Muscle layer of duodenum (tissue), 2 donors: ENCODE measurements at regions not wholly inside any gene's neighbourhood (a gene's known extent, or its start where the extent isn't known, plus 50 kb on each side); places are given as distances from the start of the nearest gene placed in this dataset.

ENCODE experiments used
- H3K27ac ChIP-seq: one replicate; pipeline ENCODE4 v1.7.0; 2013; ENCODE audit warnings: mild to moderate bottlenecking, low read length
- H3K27me3 ChIP-seq: one replicate; pipeline ENCODE4 v1.7.0; 2013; ENCODE audit warnings: low read depth, mild to moderate bottlenecking, control low read depth, low read length
- H3K36me3 ChIP-seq, 2 donors: one replicate each; pipeline ENCODE4 v1.7.0; 2013; ENCODE audit warnings: low read length in 2 of 2, control low read depth in 1 of 2, mild to moderate bottlenecking in 1 of 2; ENCODE audit not compliant: insufficient read depth in 2 of 2, control insufficient read depth in 1 of 2
- H3K4me1 ChIP-seq, 2 donors: one replicate each; pipeline ENCODE4 v1.7.0; 2013; ENCODE audit warnings: low read length in 2 of 2, mild to moderate bottlenecking in 2 of 2, control low read depth in 1 of 2, moderate library complexity in 1 of 2; ENCODE audit not compliant: insufficient read depth in 2 of 2, control insufficient read depth in 1 of 2
- H3K4me3 ChIP-seq, 2 donors: one replicate each; pipeline ENCODE4 v1.7.0; 2013; ENCODE audit warnings: low read length in 2 of 2, low read depth in 1 of 2, mild to moderate bottlenecking in 1 of 2
- H3K9me3 ChIP-seq, 2 donors: one replicate each; pipeline ENCODE4 v1.7.0; 2013; ENCODE audit warnings: low read length in 2 of 2, control low read depth in 1 of 2, mild to moderate bottlenecking in 1 of 2; ENCODE audit not compliant: control insufficient read depth in 1 of 2
- donor health status: healthy.

GRCh38 chr13:44231786-44232516, 141.7 kb upstream of the SERP2 start:
- Histone ChIP-seq H3K27me3 (no peaks in the 10 kb centered on the region), H3K36me3 (no peaks in the 10 kb centered on the region), H3K27ac (no peak overlapping the region), H3K4me3 (no peak overlapping the region), H3K4me1 (peaks cover 0 to 7% of the 10 kb centered on the region in 2 donors), H3K9me3 (no peaks in the 10 kb centered on the region)

- Histone ChIP-seq H3K27ac (no peak overlapping the region), H3K36me3 (no peaks in the 10 kb centered on the region), H3K4me3 (no peak overlapping the region), H3K4me1 (peaks cover 0 to 12% of the 10 kb centered on the region in 2 donors), H3K9me3 (no peaks in the 10 kb centered on the region), H3K27me3 (no peaks in the 10 kb centered on the region)
These were observed 140.8 kb upstream of the SERP2 start for GRCh38 chr13:44232774-44233173.

- Histone ChIP-seq H3K27ac (no peak overlapping the region), H3K27me3 (no peaks in the 10 kb centered on the region), H3K4me1 (peaks cover 0 to 16% of the 10 kb centered on the region in 2 donors), H3K36me3 (no peaks in the 10 kb centered on the region), H3K9me3 (no peaks in the 10 kb centered on the region), H3K4me3 (no peak overlapping the region)
These were observed 139.1 kb upstream of the SERP2 start for GRCh38 chr13:44234566-44234965.

- no peak overlapping the region for H3K4me3 ChIP-seq
- H3K27me3 ChIP-seq: no peaks in the 10 kb centered on the region
- H3K36me3 ChIP-seq: no peaks in the 10 kb centered on the region
- peaks cover 0 to 16% of the 10 kb centered on the region in 2 donors for H3K4me1 ChIP-seq
- peak overlapping the region; percentile 67 for H3K27ac ChIP-seq
- no peaks in the 10 kb centered on the region for H3K9me3 ChIP-seq
These were observed 137.3 kb upstream of the SERP2 start for GRCh38 chr13:44236370-44236769.

GRCh38 chr13:44236801-44237207, 136.8 kb upstream of the SERP2 start:
- no peaks in the 10 kb centered on the region for H3K9me3 ChIP-seq
- no peaks in the 10 kb centered on the region for H3K27me3 ChIP-seq
- peak overlapping the region; percentile 67 for H3K27ac ChIP-seq
- H3K4me1 ChIP-seq: peaks cover 0 to 16% of the 10 kb centered on the region in 2 donors
- H3K36me3 ChIP-seq: no peaks in the 10 kb centered on the region
- no peak overlapping the region for H3K4me3 ChIP-seq

- Histone ChIP-seq H3K4me1 (peaks cover 0 to 16% of the 10 kb centered on the region in 2 donors), H3K27ac (peak overlapping the region; percentile 67), H3K9me3 (no peaks in the 10 kb centered on the region), H3K36me3 (no peaks in the 10 kb centered on the region), H3K4me3 (no peak overlapping the region), H3K27me3 (no peaks in the 10 kb centered on the region)
These were observed 136.3 kb upstream of the SERP2 start for GRCh38 chr13:44237276-44237767.

GRCh38 chr13:44237881-44238421, 135.7 kb upstream of the SERP2 start:
- Histone ChIP-seq H3K4me3 (no peak overlapping the region), H3K9me3 (no peaks in the 10 kb centered on the region), H3K36me3 (no peaks in the 10 kb centered on the region), H3K4me1 (peaks cover 0 to 16% of the 10 kb centered on the region in 2 donors), H3K27ac (peak overlapping the region; percentile 67), H3K27me3 (no peaks in the 10 kb centered on the region)

GRCh38 chr13:44240611-44241145, 132.9 kb upstream of the SERP2 start:
- no peak overlapping the region for H3K4me3 ChIP-seq
- H3K27ac ChIP-seq: no peak overlapping the region
- H3K9me3 ChIP-seq: no peaks in the 10 kb centered on the region
- H3K36me3 ChIP-seq: no peaks in the 10 kb centered on the region
- H3K27me3 ChIP-seq: no peaks in the 10 kb centered on the region
- H3K4me1 ChIP-seq: peaks cover 0 to 16% of the 10 kb centered on the region in 2 donors

- no peak overlapping the region for H3K4me3 ChIP-seq
- no peaks in the 10 kb centered on the region for H3K36me3 ChIP-seq
- peaks cover 0 to 10% of the 10 kb centered on the region in 2 donors for H3K4me1 ChIP-seq
- H3K27ac ChIP-seq: no peak overlapping the region
- H3K27me3 ChIP-seq: no peaks in the 10 kb centered on the region
- no peaks in the 10 kb centered on the region for H3K9me3 ChIP-seq
These were observed 132.0 kb upstream of the SERP2 start for GRCh38 chr13:44241638-44242037.

- Histone ChIP-seq H3K9me3 (no peaks in the 10 kb centered on the region), H3K4me3 (no peak overlapping the region), H3K4me1 (peaks cover 0 to 4% of the 10 kb centered on the region in 2 donors), H3K27me3 (no peaks in the 10 kb centered on the region), H3K36me3 (no peaks in the 10 kb centered on the region), H3K27ac (no peak overlapping the region)
These were observed 130.9 kb upstream of the SERP2 start for GRCh38 chr13:44242766-44243165.

GRCh38 chr13:44243198-44243857, 130.3 kb upstream of the SERP2 start:
- H3K27ac ChIP-seq: no peak overlapping the region
- H3K27me3 ChIP-seq: no peaks in the 10 kb centered on the region
- H3K36me3 ChIP-seq: no peaks in the 10 kb centered on the region
- H3K9me3 ChIP-seq: no peaks in the 10 kb centered on the region
- no peaks in the 10 kb centered on the region for H3K4me1 ChIP-seq
- no peak overlapping the region for H3K4me3 ChIP-seq
